ENCODE measurements at regions not wholly inside any gene's neighbourhood (a gene's known extent, or its start where the extent isn't known, plus 50 kb on each side); places are given as distances from the start of the nearest gene placed in this dataset.
"Not testable (repeated sequence)": the region's sequence is repeated elsewhere in the genome, so short reads cannot be mapped to it uniquely, and the experiment has no call there.

- peak; percentile 85 for DNase-seq (ENCODE audit: low spot score)
Measured at GRCh38 chr1:25022361-25023189, 92.5 kb upstream of the RUNX3 start.

- no peak for DNase-seq (ENCODE audit: low spot score)
Measured at GRCh38 chr1:25021591-25022215, 91.6 kb upstream of the RUNX3 start.

GRCh38 chr1:25020851-25021590, 90.9 kb upstream of the RUNX3 start:
- no peak for DNase-seq (ENCODE audit: low spot score)

- no peak for DNase-seq (ENCODE audit: low spot score)
Measured at GRCh38 chr1:25020173-25020845, 90.2 kb upstream of the RUNX3 start.

- no peak for DNase-seq (ENCODE audit: low spot score)
Measured at GRCh38 chr1:25019337-25020172, 89.5 kb upstream of the RUNX3 start.

- DNase-seq (ENCODE audit: low spot score): no peak
Measured at GRCh38 chr1:25018943-25019336, 88.9 kb upstream of the RUNX3 start.

GRCh38 chr1:25018110-25018735, 88.1 kb upstream of the RUNX3 start:
- DNase-seq (ENCODE audit: low spot score): no peak

- DNase-seq (ENCODE audit: low spot score): no peak
Measured at GRCh38 chr1:25017436-25018109, 87.5 kb upstream of the RUNX3 start.

- DNase-seq (ENCODE audit: low spot score): no peak
Measured at GRCh38 chr1:25012966-25013962, 83.2 kb upstream of the RUNX3 start.

GRCh38 chr1:25011943-25012638, 82.0 kb upstream of the RUNX3 start:
- DNase-seq (ENCODE audit: low spot score): no peak

- DNase-seq (ENCODE audit: low spot score): no peak
Measured at GRCh38 chr1:25011275-25011674, 81.2 kb upstream of the RUNX3 start.

- no peak for DNase-seq (ENCODE audit: low spot score)
Measured at GRCh38 chr1:25009671-25010262, 79.7 kb upstream of the RUNX3 start.

GRCh38 chr1:25008192-25008485, 78.1 kb upstream of the RUNX3 start:
- DNase-seq (ENCODE audit: low spot score): no peak

- not testable (repeated sequence) for DNase-seq (ENCODE audit: low spot score)
Measured at GRCh38 chr1:25007390-25008191, 77.5 kb upstream of the RUNX3 start.

GRCh38 chr1:25006770-25007169, 76.7 kb upstream of the RUNX3 start:
- peak; percentile 21 for DNase-seq (ENCODE audit: low spot score)

- DNase-seq (ENCODE audit: low spot score): no peak
Measured at GRCh38 chr1:25004355-25004754, 74.3 kb upstream of the RUNX3 start.

- DNase-seq (ENCODE audit: low spot score): no peak
Measured at GRCh38 chr1:25003457-25004190, 73.5 kb upstream of the RUNX3 start.
